ENCODE measurements at regions not wholly inside any gene's neighbourhood (a gene's known extent, or its start where the extent isn't known, plus 50 kb on each side); places are given as distances from the start of the nearest gene placed in this dataset.

DNA sequence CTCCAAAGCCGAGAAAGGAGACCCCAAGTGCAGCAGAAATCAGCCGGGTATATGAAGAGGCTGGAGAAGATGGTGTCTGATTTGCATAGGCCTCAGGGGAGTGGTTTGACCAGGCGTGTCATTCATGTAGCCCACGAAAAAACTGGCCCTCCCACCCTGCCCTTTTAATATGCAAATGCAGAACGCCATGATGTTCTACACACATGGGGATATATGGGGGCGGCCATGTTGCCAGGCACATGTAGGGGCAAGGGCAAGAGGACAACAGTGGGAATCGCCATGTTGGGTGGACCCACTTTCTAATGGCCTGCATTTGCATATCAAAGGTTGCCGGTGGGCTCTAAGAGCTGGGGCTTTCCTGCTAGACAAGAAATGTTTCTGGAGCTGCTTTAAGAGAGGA lies 86.4 kb downstream of the ISX start:
- TF ChIP-seq CTCF (conservative IDR thresholded peaks at IDR 0.05; ENCODE audit: low read depth, low read length) (no peak), EZH2 (IDR thresholded peaks at IDR 0.05; ENCODE audit: low read length, unreplicated experiment) (no peak)
